NCI-H345 treated with DMSO at 0.1 percent for 48 hours (cell line): ENCODE measurements at regions not wholly inside any gene's neighbourhood (a gene's known extent, or its start where the extent isn't known, plus 50 kb on each side); places are given as distances from the start of the nearest gene placed in this dataset.

Experiments used
- DNase-seq: peaks from one replicate; lab custom pipeline; 2025; ENCODE audit not compliant: unreplicated experiment; lab: John Stamatoyannopoulos, UW

DNA sequence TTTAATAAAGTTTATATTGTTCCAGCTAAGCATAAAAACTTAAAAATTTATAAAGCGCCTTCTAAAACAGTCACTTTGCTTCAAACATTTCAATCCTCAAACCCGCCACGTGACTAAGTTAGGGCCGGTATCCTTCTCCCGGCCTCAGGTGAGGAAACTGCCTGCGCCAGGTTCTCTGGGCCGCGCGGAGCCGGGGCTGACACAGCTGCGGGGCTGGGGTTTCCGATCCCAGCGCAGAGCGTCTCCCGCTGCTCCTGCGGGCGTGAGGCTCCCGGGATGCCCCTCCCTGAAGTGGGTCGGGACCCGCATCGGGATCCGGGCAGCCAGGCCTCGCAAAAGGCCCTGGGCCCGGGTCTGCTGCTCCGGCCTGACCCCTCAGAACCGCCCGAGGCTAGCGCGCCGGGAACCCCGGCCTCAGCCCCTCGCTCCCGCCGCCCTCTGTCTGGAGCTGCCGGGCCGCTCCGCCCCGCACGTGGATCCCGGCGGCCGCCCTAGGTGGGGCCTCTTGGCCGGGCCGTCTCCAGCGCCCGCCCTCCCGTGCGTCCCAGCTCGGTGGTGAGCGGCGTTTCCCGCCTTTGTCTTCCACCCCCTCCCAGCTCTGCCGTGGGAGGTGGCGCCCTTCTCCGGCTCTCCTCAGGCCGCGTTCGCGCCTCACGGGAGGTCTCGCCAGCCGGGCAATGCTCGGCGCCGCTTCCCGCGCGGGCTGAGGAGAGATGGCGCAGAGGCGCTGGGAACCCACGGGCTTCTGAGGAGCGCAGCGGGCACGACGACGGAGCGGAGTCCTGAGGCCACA is 267.9 kb downstream of the DLL1 start:
- no peak for DNase-seq

DNA sequence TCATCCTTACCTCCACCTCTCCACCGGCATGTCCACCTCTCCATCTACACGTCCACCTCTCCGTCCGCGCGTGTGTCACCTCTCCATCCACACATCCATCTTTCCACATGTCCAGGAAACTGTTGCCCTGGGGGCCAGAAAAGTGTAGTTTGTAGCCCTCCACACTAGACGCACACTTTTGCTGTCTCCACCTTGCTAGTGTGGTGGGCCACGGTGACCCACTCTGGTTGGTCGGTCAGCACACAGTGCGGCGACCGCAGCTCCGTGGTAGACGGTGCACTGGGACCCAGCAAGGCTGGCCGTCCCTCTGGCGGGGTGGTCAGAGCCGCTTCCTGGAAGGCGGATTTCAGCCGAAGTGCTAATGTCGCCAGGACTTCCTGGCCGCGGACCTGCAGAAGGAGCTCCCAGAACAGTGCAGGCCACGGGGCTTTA is 268.6 kb downstream of the DLL1 start:
- DNase-seq, result no peak

DNA sequence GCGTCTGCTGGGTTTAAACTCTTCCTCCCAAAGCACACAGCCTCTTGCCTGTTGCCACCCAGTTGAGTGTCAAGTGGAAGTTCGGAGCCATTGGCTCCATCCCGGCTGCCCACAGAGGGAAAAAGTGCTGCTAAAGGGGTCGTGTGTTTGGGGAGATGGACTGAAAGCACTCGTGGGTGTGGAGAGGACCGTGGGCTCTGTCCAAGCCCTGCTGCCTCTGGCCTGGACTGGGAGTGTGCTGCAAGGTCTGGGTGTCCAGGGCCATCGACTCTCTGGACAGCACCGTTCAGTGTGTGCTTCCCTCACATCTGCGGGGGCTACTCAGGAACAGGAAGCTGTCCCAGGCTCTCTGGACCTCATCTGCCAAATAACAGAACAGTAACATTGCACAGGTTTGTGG is 269.3 kb downstream of the DLL1 start:
- no peak for DNase-seq

DNA sequence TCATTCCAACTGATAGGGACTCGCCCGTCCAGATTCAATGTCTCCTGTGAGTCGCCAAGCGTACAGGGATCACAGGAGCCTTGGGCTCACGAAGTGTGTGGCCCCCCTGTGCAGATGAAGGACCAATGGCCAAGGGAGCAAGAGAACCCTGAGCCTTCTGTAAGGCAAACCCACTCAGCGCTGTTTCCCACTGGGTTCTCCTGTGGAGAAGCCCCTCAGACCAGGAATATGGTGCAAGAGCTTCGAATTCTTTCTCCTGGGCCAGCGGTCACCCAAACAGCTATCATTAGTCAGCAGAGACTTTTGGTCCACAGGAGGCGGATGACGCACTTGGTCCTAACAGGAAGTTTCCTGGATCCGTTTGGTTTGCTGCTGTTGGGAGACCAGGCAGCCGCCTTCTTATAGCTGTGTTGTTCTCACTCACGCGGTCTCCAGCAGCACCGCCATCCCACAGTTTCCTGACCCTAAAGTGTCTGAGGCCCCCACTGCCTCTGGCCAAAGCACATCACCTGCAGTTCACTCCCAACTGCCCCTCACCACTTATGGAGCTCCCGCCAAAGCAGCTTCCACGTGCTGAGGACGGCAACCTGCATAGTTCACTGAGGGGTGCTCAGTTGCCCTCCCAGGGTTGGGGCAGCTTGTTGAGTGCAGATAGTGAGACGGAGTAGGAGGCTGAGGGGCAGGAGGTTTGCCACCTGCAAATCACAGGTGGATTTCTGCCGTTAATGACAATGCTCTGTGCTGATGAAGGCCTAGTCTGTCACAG is 268.6 kb downstream of the ERMARD start:
- DNase-seq, result no peak

DNA sequence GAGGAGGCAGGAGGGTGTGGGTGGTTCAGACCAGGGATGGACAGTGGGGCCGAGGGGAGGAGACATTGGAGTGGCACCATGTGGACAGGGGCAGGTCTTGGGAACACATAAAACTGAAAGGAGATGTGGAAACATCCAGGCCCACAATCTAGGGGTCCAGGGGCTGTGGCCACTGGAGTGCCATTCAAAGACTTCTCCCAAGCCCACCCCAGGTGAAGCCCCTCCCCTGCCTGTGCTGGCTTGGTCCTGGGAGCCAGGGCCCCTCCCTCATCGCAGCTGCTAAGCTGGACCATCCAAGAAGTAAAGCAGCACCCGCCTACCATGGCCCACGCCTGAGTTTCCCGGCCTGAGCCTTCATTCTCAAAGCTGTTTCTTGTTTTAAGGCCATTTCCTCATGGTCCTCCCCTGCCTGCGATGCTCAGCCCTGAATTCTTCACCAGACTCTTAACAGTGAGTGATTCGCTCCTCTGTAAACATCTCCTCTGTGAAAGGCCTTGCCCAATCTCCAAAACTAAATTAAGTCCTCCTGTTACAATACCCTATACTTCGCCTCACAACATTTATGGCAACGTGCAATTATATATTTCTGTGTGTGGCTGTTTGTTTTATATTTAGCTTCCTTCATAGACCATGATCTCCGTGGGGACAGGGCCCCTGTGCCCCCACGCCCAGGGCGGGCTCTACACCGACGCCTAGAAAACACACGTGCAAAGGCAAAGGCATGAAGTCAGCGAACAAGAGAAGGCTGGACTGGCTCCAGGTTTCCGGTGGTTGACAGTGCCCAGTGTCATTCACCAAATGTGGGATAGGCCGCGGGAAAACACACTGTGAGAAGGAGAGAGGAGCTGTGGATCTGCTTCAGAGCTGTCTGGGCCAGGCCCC is 267.8 kb downstream of the ERMARD start:
- DNase-seq, result no peak

DNA sequence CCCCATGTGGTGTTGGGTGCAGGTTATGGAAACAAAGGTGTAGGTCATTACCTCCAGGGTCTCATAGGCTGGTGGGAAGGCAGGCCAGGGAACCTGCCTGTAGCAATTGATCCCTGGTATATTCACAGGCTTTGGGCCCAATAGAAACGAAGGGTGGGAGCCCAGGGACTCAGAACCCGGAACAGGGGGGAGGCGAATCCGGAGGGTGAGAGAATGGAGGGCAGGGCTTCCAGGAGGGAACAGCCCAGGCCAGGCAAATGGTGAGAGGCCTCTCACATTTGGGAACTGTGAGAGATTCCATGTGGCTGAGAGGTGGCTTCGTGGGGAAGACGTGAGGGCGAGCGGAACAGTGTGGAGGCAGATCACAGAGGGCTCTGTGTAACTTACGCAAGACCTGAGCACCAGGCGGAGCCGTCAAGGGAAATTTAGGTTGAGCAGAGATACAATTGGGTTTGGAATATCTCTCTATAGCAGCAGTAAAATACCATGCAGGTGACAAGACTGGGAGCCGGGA is 267.1 kb downstream of the ERMARD start:
- DNase-seq, result no peak

DNA sequence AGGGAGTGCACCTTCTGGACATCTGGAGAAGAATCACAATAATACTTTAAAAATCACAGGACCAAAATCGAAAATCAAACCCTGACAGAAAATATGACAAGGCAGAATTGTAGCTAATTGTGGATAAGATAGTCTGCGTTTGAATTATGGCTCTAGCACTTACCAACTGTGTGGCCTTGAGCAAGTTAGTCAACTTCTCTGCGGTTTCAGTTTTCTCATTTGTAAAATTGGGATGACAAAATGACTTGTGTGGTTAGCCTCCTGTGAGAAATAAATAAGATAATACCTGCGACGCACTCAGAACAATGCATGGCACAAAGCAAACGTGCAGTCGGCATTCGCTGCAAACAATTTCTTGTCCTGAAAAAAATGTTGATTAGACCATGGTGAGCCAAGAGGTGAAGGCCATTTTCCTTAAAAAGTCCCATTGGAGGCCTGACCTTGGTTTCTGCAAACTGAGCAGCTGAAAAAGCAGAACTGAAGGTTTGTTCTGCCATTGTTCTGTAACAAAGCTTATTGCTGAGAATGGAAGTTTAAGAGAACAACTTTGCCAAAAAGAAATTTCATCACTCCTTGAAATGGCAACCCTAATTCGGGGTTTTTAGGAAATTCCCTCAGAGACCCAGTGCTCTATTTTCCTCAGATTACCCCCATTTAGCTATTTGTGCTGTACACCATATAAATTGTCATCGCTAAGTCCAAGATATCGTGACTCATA is 266.3 kb downstream of the ERMARD start:
- no peak for DNase-seq

DNA sequence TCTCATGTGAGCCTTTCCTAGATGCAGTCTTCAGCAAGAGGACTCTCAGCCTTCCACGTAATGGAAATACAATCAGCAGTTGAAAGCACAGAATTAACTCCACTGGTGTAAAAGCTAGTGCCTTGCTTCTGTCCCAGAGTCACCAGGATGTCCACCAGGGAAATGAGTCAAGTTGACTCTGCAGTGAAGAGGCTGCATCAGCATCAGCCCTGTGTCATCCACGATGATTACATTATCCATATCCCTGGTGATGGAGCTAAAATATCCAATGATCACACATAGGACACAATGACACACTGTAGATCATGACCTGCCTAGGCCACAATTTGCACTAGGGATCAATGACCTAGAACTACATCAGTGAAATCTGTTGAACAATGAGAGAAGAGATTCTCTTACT is 262.4 kb downstream of the ERMARD start:
- no peak for DNase-seq

DNA sequence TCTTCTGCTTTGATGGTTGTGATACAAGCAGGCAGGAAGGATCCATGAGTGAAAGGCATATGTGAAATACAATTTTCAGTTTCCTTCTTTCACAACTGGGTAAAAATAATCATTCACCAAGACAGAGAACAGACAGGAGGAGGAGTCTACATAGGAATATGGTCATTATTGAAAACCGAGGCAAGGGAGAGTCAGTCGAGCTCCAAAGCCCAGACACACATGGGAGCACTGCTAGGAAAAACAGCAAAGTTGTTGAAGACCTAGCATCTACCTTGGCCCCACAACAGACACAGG is 260.6 kb downstream of the ERMARD start:
- no peak for DNase-seq

DNA sequence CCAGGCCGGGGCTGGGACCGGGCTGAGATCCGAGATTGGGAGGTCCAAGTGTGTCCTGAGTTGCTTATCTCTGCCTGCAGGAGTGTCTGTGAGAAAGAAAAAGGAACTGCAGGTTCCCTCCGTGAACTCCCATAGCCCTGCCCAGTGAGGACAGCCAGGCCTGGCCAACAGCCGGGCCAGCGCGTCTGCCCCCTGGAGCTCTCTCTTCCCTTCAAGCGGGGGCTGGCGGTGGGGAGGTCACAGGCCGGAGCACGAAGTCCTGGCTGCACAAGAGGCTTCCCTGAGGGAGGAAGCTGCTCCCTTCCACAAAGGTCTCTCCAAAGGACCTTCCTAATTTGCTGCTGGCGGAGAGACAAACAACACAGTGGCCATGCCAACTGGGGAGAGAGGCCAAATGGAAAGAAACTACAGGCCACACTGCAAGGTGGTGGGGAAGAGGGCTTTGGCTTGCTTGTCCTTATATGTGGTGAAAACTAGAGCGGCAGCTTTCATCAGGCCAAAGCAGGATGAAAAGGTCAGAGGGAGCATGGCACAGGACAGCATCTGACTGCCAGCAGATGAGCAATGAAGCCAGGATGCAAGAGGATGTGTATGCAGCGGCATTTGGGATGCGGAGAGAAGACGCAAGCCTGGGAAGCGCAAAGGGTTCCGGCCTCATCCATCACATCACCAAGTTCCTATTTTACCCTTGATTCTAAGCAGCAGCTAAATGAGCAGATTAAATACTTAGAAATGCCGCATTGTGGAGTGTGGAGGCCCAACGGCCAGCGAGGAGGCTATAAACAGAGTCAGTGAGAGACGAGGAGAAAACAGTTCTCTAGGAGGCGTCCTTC is 260.0 kb downstream of the ERMARD start:
- DNase-seq, result no peak

DNA sequence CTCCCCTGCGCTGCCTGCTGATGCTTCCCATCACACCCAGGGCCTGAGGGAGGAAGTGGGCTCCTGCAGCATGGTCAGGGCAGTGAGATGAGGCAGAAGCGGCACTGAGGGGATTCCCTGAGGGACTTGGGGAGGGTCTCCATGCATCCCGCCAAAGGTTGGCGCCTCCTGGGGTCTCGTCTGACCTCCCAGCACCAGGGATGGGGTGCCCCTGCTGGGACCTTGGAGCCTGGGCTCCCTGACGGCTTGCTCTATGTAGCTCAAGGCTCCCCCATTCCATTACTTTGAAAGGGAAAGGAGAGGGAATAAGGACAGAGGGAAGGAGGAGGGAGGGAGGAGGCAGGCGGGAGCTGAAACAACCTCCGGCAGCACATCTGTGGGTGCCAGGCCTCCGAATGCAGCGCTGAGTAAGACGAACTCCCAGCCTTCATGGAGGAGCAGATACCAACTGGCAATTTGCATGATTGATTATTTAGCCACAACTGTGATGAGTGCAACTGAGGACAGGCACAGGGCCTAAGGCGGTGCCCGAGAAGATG is 259.3 kb downstream of the ERMARD start:
- no peak for DNase-seq

DNA sequence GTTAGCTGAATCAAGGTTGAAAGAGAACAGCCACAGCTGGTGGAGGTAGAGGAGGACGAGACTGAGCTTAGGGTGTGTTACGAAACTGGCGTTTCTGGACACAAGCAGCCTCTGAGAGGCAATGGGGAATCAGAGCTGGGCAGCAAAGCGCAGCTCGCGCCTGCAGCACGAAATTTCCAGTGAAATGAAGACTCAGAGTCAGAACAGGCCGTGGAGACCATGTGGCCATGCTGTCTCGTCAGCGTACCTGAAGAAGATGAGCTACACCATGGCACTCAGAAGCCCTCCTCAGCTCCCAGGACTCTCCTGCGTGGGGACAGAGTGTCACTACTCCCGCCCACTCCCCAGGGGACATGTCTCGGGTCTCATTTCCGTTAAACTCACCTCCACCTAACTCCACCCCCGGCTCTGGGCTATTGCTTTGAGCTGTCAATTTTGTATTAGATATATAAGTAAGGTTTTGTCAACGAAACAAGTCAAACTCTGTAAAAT is 256.9 kb downstream of the ERMARD start:
- no peak for DNase-seq

DNA sequence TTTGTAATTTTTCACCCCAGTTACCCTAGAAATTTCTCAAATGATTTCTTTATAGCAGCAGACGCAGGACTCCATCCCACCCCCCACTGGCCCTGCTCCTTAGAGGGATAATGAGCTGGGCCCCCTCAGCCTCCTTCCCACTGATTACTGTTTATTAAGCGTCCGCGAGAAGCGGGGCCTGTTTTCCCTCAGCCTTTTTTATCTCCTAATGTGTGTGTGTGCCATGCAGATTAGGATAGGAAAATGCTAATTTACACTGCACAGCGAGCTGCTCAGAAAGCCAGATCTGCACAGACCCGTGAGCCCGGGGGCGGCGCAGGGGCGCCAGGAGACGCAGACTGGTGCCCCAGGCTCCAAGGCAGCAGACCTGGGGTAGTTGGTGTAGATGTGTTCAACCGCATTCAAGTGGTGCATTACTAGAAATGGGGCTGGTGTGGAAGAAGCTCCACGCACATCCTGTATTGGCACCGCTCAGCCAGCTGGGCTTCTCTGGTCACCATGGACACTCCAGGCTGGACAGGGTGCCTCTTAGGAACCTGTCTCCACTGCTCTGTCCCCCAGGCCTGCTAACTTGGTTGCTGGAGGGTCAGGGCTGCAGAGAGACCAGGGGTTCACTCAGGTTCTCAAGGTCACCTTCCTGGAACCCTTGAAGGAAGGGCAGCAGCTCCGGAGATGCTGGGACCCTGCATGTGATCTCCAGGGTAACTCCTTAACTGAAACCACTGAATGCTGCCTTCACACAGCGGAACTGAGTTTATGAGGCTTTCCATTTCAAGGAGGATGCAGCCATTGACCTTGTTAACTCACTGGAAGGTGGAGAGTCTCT is 256.3 kb downstream of the ERMARD start:
- no peak for DNase-seq

DNA sequence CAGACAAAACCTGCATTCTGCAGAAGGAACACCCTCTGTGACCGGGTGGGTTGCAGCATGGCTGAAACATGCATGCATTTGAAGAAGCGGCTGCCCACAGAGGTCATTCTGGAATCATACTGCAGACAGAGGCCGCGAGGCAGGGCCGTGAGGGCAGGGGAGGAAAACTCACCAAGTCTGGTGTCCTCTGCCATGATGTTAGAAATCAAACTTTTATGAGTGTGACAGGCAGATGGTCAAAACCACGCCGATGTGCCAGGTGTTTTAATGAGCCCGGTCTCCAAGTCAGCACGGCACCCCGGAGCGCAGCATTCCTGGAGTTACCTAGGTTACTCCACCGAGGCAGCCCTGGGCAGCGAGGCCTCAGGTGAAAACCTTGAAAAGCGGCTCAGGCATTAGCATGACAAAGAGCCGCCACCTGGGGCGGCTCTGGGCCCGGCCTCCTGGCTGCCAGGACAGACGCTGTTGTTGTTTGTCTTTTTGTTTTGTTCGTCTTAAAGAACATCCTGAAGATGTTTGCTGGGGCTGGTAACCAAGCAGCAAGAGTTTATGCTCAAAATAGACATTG is 255.6 kb downstream of the ERMARD start:
- peak; percentile 51 for DNase-seq

DNA sequence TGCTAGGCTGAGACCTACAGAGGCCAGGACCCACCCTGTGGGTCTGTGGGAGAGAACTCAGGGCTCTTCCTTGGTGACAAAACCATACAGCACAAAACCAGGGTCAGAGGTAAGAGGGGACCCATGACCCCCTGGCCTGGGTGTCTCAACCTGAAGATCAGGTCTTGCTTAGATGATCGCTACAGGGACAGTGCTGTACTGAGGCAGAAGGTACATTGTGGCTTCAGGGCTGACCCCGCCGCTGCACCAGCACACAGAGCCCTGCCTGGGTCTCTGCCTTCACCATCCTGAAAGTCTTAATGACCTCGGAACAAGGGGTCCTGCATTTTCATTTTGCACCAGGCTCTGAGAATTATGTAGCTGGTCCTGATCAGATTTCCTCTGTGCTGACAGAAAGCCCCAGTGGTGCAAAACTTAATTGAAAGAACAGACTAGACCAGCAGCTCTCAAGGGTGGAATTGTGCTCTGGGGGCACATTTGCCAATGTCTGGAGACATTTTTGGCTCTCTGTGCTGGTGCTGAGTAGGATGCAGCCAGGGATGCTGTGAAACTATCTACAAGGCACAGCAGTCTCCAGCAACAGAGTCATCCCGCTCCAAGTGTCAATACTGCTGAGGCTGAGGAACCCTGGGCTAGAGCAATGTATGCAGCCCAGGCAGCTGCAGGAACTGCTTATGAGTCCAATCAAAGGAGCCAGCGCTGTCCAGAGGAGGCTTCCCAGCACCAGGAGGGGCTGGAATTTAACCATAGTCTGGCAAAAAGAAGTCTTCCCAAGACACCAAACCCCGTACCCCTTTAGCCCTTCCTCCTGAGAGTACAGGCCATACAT is 254.9 kb downstream of the ERMARD start:
- DNase-seq, result no peak

DNA sequence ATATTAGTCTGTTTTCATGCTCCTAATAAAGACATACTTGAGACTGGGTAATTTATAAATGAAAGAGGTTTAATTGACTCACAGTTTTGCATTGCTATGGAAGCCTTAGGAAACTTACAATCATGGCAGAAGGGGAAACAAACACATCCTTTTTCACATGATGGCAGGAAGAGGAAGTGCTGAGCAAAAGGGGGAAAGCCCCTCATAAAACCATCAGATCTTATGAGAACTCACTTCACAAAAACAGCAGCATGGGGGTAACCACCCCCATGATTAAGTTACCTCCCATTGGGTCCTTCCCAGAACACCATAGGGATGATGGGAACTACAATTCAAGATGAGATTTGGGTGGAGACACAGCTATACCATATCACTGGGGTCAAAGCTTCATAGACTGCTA is 254.2 kb downstream of the ERMARD start:
- no peak for DNase-seq

DNA sequence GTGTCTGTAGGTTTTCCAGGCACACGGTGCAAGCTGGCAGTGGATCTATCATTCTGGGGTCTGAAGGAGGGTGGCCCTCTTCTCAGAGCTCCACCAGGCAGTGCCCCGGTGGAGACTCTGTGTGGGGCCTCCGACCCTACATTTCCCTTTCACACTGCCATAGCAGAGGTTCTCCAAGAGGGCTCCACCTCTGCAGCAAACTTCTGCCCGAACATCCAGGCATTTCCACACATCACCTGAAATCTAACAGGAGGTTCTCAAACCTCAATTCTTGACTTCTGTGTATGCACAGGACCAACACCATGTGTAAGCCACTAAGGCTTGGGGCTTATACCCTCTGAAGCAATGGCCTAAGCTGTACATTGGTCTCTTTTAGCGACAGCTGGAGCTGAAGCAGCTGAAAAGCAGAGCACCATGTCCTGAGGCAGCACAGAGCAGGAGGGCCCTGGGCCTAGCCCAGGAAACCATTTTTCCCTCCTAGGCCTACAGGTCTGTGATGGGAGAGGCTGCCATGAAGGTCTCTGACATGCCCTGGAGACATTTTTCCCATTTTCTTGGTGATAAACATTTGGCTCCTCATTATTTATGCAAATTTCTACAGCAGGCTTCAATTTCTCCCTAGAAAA is 253.3 kb downstream of the ERMARD start:
- DNase-seq, result no peak
